ENCODE measurements at regions not wholly inside any gene's neighbourhood (a gene's known extent, or its start where the extent isn't known, plus 50 kb on each side); places are given as distances from the start of the nearest gene placed in this dataset.
"Not testable (repeated sequence)": the region's sequence is repeated elsewhere in the genome, so short reads cannot be mapped to it uniquely, and the experiment has no call there.

DNA sequence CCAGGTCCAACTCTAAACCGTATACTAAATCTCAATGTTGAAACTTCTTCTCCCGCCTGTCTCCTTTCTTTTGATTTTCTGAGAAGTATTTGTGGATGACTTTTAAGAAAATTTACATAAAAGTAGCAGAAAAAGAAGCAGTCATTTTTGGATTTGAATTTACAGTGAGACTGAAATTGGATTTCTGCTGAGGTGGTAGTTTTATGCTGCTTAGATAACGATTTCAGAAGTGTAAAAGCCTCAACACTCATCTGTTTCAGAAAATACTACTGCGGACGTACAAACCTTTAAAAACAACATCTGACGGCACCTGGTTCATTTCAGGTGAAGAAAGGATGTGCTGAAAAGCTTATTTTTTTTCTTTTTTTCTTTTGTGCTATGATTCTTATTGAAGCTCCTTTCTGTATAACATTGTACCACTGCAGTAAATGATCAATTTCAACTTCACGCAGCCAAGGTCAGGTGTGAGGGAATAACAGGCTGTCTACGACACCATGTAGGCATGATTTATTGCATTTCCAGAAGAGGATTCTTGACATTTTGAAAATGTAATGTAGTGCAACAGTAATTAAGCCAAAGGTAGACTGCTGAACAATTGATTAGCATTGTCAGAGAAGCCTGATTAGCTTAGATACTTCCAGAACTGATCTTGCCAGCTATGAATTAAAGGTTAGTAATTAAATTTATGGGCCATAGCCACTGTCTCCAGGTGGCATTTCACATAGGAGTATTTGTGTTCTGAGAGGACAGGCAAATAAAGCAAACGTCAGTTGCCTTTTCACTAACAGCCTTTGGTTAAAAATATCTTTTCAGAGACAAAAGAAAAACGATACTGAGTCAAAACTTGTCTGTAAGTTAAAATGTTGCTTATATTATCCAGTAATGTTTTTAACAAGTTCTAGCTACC is 134.6 kb upstream of the KBTBD8 start:
- DNase-seq (ENCODE audit: extremely low read depth in 1 of 11, low read depth in 9 of 11, low spot score in 4 of 11), result peak in 2 of 11 donors; percentile 9 to 15

DNA sequence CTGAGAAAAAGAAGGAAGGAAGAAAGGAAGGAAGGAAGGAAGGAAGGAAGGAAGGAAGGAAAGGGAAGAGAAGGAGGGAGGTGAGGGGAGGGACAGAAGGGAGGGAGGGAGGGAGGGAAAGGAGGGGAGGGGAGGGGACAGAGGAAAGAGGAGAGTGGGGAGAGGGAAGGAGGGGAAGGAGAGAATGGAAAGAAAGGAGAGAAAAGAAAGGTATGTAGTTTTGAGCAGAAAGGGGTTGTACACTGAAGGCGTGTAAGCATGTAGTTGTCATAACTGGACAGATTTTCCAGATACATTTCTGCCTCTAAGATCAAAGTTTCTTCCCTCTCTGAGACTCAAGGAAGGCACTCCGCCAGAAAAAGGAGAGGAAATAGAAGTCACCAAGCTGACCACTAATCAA is 113.4 kb upstream of the KBTBD8 start:
- DNase-seq (ENCODE audit: extremely low read depth in 1 of 11, low read depth in 9 of 11, low spot score in 4 of 11), result no peak

DNA sequence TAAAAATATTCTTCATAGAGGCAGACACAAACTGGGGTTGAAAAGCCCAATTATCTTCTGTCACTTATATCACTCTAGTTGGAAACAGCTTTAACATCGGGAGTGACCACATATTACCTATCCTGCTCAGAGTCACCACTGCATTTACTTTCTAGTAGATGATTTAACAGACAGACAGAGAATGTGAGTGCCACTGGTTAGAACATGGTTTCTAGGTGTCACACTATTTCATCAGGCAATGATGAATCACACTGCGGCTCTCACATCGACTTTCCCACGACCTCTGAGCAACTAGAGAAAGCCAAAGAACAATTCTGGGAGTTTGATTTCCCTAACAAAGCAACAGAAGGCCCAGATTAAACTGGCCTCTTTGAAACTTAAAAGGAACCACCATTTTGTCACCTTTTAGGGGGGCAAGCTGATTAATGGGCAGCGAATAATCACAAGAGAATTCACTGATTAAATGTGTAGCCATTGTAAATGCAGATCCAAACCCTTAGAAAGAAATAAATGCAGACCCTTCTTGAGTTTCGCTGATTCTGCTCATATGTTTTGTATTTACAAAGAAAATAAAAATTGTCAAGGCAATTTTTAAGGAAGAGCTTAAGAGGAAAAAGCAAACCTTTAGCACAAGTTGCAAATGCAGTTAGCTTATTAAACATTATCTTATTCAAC is 112.6 kb upstream of the KBTBD8 start:
- DNase-seq (ENCODE audit: extremely low read depth in 1 of 11, low read depth in 9 of 11, low spot score in 4 of 11), result no peak

GRCh38 chr3:66889750-66890494 is 108.2 kb upstream of the KBTBD8 start:
- peak in 1 of 11 donors; percentile 1 for DNase-seq (ENCODE audit: extremely low read depth in 1 of 11, low read depth in 9 of 11, low spot score in 4 of 11)

DNA sequence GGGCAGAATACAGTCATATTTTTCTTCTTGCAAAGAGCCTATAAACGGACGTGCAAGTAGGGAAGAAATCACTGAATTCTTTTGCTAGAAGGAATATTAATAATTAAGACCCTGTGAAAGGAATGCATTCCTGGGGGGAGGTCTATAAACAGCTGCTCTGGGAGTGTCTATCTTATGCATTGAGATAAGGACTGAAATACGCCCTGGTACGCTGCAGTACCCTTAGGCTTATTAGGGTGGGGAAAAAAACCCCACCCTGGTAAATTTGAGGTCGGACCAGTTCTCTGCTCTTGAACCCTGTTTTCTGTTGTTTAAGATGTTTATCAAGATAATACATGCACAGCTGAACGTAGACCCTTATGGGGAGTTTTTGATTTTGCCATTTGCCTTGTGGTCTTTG is 100.0 kb upstream of the KBTBD8 start:
- DNase-seq (ENCODE audit: extremely low read depth in 1 of 11, low read depth in 9 of 11, low spot score in 4 of 11), result no peak

- no peak for DNase-seq (ENCODE audit: extremely low read depth in 1 of 11, low read depth in 9 of 11, low spot score in 4 of 11)
Measured at GRCh38 chr3:66904336-66904735, 93.8 kb upstream of the KBTBD8 start.

- peak in 3 of 11 donors; percentile 1 to 9 (median 6) for DNase-seq (ENCODE audit: extremely low read depth in 1 of 11, low read depth in 9 of 11, low spot score in 4 of 11)
Measured at GRCh38 chr3:66904831-66905493, 93.1 kb upstream of the KBTBD8 start.

- DNase-seq (ENCODE audit: extremely low read depth in 1 of 11, low read depth in 9 of 11, low spot score in 4 of 11), result no peak
Measured at GRCh38 chr3:66907136-66907535, 91.0 kb upstream of the KBTBD8 start.

- DNase-seq (ENCODE audit: extremely low read depth in 1 of 11, low read depth in 9 of 11, low spot score in 4 of 11), result no peak
Measured at GRCh38 chr3:66910266-66911055, 87.6 kb upstream of the KBTBD8 start.

DNA sequence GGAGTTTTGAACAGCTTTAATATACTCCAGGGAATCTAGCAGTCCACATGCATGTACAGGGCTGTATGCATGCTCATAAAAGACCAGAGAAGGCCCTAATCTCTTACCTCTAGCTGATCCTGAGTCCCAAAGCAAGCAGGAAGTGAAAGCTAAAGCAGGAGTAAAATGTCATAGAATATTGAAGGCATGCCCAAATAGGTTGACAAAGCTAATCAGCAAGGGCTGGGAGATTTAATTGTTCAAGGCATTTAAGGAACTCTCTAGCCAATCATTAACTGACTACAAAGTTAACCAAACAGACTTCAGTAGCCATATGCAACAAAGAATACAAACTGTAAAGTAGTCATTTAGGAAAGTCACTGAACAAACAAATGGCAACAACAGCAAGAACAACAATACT is 85.8 kb upstream of the KBTBD8 start:
- DNase-seq (ENCODE audit: extremely low read depth in 1 of 11, low read depth in 9 of 11, low spot score in 4 of 11), result no peak

DNA sequence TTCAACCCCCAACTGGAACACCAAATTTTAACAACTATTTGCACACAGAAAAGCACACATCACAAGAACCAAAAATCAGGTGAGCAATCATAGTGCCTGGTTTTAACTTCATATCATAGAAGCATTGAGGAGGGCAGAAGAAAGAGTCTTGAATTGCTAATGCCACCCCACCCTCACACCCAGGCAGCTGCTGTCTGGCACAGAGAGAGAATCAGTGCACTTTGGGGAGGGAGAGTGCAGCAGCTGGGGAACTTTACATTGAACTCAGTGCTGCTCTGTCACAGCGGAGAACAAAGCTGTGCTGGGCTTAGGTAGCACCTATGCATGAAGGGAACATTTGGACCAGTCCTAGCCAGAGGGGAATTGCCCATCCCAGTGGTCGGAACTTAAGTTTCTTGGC is 76.0 kb upstream of the KBTBD8 start:
- DNase-seq (ENCODE audit: extremely low read depth in 1 of 11, low read depth in 9 of 11, low spot score in 4 of 11), result no peak

- no peak for DNase-seq (ENCODE audit: extremely low read depth in 1 of 11, low read depth in 9 of 11, low spot score in 4 of 11)
Measured at GRCh38 chr3:66923969-66924368, 74.1 kb upstream of the KBTBD8 start.

DNA sequence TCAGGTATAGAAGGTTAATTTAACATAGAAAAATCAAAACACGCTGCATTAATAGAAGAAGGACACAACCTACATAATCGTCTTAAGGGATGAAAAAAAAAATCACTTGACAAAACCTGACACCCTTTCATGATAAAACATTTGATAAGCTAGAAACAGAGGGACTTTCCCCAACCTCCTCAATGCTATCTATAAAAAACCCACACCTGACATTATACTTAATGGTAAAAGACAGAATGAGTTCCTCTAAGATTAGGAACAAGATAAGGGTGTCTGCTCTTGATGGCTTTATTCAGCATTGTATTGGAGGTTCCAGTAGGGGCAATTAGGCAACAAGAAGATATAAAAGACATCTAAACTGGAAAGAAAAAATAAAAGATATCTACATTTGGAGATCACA is 69.9 kb upstream of the KBTBD8 start:
- no peak for DNase-seq (ENCODE audit: extremely low read depth in 1 of 11, low read depth in 9 of 11, low spot score in 4 of 11)

DNA sequence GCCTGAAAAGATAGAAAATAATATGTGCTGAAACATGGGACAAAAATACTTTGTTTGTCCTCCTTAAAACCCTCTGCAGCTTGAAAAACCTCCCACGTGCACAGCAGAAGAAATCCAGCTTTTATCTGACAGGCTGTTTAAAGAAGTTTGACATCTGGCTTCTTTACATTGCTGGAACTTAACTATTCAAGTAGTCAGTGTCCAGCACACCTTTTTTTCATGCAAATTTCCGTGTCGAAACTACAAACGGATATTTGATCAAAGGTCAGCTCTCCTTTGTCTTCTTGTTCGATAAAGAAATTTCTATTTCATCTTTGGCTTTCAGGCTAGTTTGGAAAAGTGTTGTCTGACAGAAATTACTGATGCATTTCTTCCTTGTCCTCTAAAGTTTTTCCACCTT is 66.8 kb upstream of the KBTBD8 start:
- DNase-seq (ENCODE audit: extremely low read depth in 1 of 11, low read depth in 9 of 11, low spot score in 4 of 11), result peak in 5 of 11 donors; percentile 1 to 22 (median 9)

DNA sequence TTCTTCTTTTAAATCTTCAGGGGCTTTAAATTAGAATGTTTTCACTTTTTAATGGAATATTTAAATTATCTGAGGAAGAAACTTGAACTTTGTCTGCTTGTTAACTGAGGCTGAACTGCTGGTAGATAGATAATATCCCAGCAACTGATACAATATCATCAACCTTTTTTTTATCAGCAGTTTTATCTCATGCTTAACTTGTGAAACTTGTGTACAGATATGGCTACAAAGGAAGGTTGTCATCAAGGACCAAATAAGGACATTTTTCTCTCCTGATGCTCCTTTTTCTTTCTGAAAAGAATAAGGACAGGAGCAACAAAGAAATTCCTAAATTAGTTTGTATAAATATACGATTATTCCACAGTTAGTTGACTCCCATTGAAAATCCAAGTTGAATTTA is 66.4 kb upstream of the KBTBD8 start:
- DNase-seq (ENCODE audit: extremely low read depth in 1 of 11, low read depth in 9 of 11, low spot score in 4 of 11), result no peak

DNA sequence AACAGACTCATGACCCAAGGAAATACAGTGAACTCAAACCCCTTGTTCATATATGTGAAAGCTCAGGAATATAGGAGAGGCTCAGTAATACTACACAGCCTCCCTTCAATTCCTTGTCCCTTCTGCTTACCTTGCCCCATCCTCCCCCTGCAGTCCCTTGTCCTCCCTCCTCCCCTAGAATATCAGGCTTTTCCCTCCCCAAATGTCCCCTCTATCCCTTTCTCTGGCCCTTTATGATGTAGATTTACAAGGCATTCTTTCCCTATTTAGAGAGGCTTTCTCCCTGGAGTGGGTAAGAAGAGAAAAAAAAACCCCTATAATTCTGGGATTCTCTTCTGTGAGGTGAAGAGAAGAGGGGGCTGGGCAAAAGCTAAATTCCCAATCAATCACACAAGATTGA is 64.9 kb upstream of the KBTBD8 start:
- no peak for DNase-seq (ENCODE audit: extremely low read depth in 1 of 11, low read depth in 9 of 11, low spot score in 4 of 11)

GRCh38 chr3:66934041-66934440 is 64.1 kb upstream of the KBTBD8 start:
- no peak for DNase-seq (ENCODE audit: extremely low read depth in 1 of 11, low read depth in 9 of 11, low spot score in 4 of 11)

DNA sequence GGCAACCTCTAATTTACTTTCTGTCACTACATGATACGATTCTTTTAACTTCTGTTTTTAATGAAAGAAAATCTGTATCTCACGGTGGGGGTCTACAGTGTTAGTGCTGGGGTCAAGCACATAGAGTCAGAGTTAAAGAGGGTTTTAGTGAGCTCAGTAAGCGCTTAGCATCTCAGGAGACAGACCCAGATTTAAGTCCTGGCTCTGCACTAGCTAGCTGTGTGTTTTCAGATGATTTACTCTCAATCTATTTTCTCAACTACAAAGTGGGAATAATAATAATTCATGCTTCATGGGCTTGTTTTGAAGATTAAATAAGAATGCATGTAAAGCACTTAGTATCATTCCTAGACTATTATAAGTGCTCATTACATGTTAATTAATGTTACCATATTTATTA is 63.4 kb upstream of the KBTBD8 start:
- DNase-seq (ENCODE audit: extremely low read depth in 1 of 11, low read depth in 9 of 11, low spot score in 4 of 11), result no peak

GRCh38 chr3:66937041-66937440 is 61.1 kb upstream of the KBTBD8 start:
- DNase-seq (ENCODE audit: extremely low read depth in 1 of 11, low read depth in 9 of 11, low spot score in 4 of 11), result not testable (repeated sequence)
